NCI-H82 treated with DMSO at 0.1 percent for 48 hours (cell line): ENCODE measurements at regions not wholly inside any gene's neighbourhood (a gene's known extent, or its start where the extent isn't known, plus 50 kb on each side); places are given as distances from the start of the nearest gene placed in this dataset.

Experiments used
- DNase-seq: peaks from one replicate; lab custom pipeline; 2025; ENCODE audit not compliant: unreplicated experiment; lab: John Stamatoyannopoulos, UW

GRCh38 chr10:62885684-62886461, 69.7 kb upstream of the EGR2 start:
- DNase-seq: no peak

DNA sequence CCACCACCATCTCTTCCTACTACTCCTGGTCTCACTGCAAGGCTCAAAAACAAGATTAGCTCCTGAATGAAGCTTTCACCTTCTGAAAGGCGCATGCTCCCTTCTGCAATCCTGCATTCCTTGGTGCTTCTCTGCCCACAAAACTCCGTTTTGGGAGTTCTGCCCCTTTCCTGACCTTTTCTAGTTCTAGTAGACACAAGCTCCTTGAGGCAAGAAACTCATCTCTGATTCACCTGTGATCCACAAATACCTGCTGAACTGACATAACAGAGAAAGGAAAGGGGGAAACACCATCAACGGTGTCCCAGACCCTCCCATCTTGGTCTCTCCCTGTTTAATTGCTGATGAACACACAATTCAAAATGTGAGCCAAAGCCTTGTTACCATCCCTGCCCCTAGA, 64.0 kb upstream of the EGR2 start:
- no peak for DNase-seq

GRCh38 chr10:62873866-62874265, 57.7 kb upstream of the EGR2 start:
- no peak for DNase-seq

- no peak for DNase-seq
Observed at GRCh38 chr10:62870866-62871265, 54.7 kb upstream of the EGR2 start.

- no peak for DNase-seq
Observed at GRCh38 chr10:62869958-62870357, 53.8 kb upstream of the EGR2 start.

DNA sequence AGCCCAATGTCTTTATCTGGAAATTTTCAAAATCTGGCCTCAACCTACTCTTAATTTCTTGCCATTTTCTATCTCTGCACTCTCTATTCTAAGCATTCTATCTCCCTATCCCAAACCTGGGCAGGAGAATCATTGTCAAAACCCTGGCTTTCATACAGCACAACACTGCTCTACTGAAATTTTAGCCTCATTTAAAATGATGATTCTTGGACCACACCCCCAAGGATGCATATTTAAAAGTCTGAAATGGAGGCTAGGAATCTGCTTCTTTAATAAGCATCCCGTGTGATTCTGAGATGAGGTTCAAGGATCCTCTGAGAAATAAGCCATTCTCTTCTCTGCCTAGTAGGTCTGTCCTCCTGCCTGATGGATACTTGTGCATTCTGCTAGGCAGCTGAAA, 50.8 kb upstream of the EGR2 start:
- DNase-seq: no peak

DNA sequence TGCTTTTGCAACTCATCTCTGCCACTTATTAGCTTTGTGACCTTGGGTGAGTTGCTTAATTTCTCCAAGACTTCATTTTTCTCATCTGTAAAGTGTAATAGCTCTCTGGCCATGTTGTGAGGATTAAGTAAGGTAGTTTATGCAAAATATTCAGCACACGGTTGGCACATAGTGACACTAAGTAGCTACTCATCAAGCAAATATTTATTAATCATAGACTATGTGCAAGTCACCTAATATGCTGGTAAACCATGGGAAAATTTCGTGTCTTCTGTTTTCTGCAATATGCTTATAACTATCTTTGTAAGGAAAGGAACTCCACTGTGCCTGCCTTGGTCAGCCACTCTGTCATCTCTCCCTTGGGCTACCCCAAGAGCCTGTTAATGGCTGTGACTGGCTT, 50.3 kb upstream of the EGR2 start:
- no peak for DNase-seq
